ENCODE measurements at regions not wholly inside any gene's neighbourhood (a gene's known extent, or its start where the extent isn't known, plus 50 kb on each side); places are given as distances from the start of the nearest gene placed in this dataset.
"Not testable (repeated sequence)": the region's sequence is repeated elsewhere in the genome, so short reads cannot be mapped to it uniquely, and the experiment has no call there.

GRCh38 chr5:56301069-56301468 is 67.9 kb upstream of the ANKRD55 start:
- ChIA-PET POLR2A (interaction anchor here (1.1 to 1.8 kb wide), 2 partner anchors 16 to 233 kb away, joined by 3 to 4 read pairs; no protein-coding TSS in a partner anchor), CTCF (interaction anchor here (0.6 to 1.0 kb wide), 2 partner anchors 23 to 405 kb away, joined by 3 read pairs; no protein-coding TSS in a partner anchor)
- Mint-ChIP-seq H3K27me3 (ENCODE audit: insufficient read depth, unreplicated experiment) (no peaks in the 10 kb centered on the region), H3K27ac (ENCODE audit: low read depth, unreplicated experiment) (peak overlapping the region; percentile 47), H3K4me3 (ENCODE audit: unreplicated experiment) (no peak overlapping the region), H3K9me3 (ENCODE audit: unreplicated experiment) (peaks cover 7% of the 10 kb centered on the region), H3K4me1 (ENCODE audit: insufficient read depth, unreplicated experiment) (peaks cover 6% of the 10 kb centered on the region), H3K36me3 (ENCODE audit: insufficient read depth, unreplicated experiment) (peaks cover 7% of the 10 kb centered on the region)
- intact Hi-C loops (cut with micrococcal nuclease): no loop called here
- DNase-seq (ENCODE audit: unreplicated experiment): peak; percentile 95
- TF ChIP-seq, protein P1, sequence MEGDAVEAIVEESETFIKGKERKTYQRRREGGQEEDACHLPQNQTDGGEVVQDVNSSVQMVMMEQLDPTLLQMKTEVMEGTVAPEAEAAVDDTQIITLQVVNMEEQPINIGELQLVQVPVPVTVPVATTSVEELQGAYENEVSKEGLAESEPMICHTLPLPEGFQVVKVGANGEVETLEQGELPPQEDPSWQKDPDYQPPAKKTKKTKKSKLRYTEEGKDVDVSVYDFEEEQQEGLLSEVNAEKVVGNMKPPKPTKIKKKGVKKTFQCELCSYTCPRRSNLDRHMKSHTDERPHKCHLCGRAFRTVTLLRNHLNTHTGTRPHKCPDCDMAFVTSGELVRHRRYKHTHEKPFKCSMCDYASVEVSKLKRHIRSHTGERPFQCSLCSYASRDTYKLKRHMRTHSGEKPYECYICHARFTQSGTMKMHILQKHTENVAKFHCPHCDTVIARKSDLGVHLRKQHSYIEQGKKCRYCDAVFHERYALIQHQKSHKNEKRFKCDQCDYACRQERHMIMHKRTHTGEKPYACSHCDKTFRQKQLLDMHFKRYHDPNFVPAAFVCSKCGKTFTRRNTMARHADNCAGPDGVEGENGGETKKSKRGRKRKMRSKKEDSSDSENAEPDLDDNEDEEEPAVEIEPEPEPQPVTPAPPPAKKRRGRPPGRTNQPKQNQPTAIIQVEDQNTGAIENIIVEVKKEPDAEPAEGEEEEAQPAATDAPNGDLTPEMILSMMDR (IDR thresholded peaks at IDR 0.05; ENCODE audit: unreplicated experiment): no peak
- no TSS peak for BruUV-seq (replicated peaks)

- no TSS peak for BruUV-seq (replicated peaks)
- DNase-seq (ENCODE audit: unreplicated experiment): no peak
- intact Hi-C loops (cut with micrococcal nuclease): no loop called here
- H3K27me3 Mint-ChIP-seq (ENCODE audit: insufficient read depth, unreplicated experiment): no peaks in the 10 kb centered on the region
- H3K9me3 Mint-ChIP-seq (ENCODE audit: unreplicated experiment): no peaks in the 10 kb centered on the region
- no peak overlapping the region for H3K27ac Mint-ChIP-seq (ENCODE audit: low read depth, unreplicated experiment)
- no peak overlapping the region for H3K4me3 Mint-ChIP-seq (ENCODE audit: unreplicated experiment)
- H3K4me1 Mint-ChIP-seq (ENCODE audit: insufficient read depth, unreplicated experiment): peaks cover 6% of the 10 kb centered on the region
- CTCF ChIA-PET: interaction anchor here (0.6 to 0.7 kb wide), 2 partner anchors 25 to 337 kb away, joined by 3 read pairs; no protein-coding TSS in a partner anchor
- TF ChIP-seq, protein P1 (IDR thresholded peaks at IDR 0.05; ENCODE audit: unreplicated experiment): no peak
- peaks cover 7% of the 10 kb centered on the region for H3K36me3 Mint-ChIP-seq (ENCODE audit: insufficient read depth, unreplicated experiment)
- POLR2A ChIA-PET: interaction anchor here (1.8 kb wide), 1 partner anchor 235 kb away, joined by 3 read pairs; no protein-coding TSS in a partner anchor
Measured at GRCh38 chr5:56299212-56299611, 66.1 kb upstream of the ANKRD55 start.

- Mint-ChIP-seq H3K27ac (ENCODE audit: low read depth, unreplicated experiment) (no peak overlapping the region), H3K36me3 (ENCODE audit: insufficient read depth, unreplicated experiment) (peaks cover 7% of the 10 kb centered on the region), H3K4me3 (ENCODE audit: unreplicated experiment) (no peak overlapping the region), H3K9me3 (ENCODE audit: unreplicated experiment) (no peaks in the 10 kb centered on the region), H3K4me1 (ENCODE audit: insufficient read depth, unreplicated experiment) (peaks cover 6% of the 10 kb centered on the region), H3K27me3 (ENCODE audit: insufficient read depth, unreplicated experiment) (no peaks in the 10 kb centered on the region)
- DNase-seq (ENCODE audit: unreplicated experiment): no peak
- ChIA-PET CTCF (interaction anchor here (0.6 to 0.7 kb wide), 2 partner anchors 25 to 337 kb away, joined by 3 read pairs; no protein-coding TSS in a partner anchor), POLR2A (no interaction called here)
- BruUV-seq (replicated peaks): no TSS peak
- intact Hi-C loops (cut with micrococcal nuclease): no loop called here
- TF ChIP-seq, protein P1 (IDR thresholded peaks at IDR 0.05; ENCODE audit: unreplicated experiment): no peak
Measured at GRCh38 chr5:56298336-56299090, 65.4 kb upstream of the ANKRD55 start.

GRCh38 chr5:56297851-56298250 is 64.7 kb upstream of the ANKRD55 start:
- no TSS peak for BruUV-seq (replicated peaks)
- DNase-seq (ENCODE audit: unreplicated experiment): no peak
- H3K4me3 Mint-ChIP-seq (ENCODE audit: unreplicated experiment): no peak overlapping the region
- ChIA-PET CTCF (no interaction called here), POLR2A (no interaction called here)
- TF ChIP-seq, protein P1 (IDR thresholded peaks at IDR 0.05; ENCODE audit: unreplicated experiment): no peak
- H3K27me3 Mint-ChIP-seq (ENCODE audit: insufficient read depth, unreplicated experiment): no peaks in the 10 kb centered on the region
- H3K4me1 Mint-ChIP-seq (ENCODE audit: insufficient read depth, unreplicated experiment): peaks cover 6% of the 10 kb centered on the region
- no peaks in the 10 kb centered on the region for H3K9me3 Mint-ChIP-seq (ENCODE audit: unreplicated experiment)
- H3K27ac Mint-ChIP-seq (ENCODE audit: low read depth, unreplicated experiment): no peak overlapping the region
- H3K36me3 Mint-ChIP-seq (ENCODE audit: insufficient read depth, unreplicated experiment): peaks cover 7% of the 10 kb centered on the region
- intact Hi-C loops (cut with micrococcal nuclease): no loop called here

DNA sequence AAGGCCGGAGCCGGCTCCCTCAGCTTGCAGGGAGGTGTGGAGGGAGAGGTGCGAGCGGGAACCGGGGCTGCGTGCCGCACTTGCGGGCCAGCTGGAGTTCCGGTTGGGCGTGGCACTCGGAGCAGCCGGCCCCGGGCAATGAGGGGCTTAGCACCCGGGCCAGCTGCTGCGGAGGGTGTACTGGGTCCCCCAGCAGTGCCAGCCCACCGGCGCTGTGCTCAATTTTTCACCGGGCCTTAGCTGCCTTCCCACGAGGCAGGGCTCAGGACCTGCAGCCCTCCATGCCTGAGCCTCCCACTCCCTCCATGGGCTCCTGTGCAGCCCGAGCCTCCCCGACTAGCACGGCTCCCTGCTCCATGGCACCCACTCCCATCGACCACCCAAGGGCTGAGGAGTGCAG is 62.2 kb upstream of the ANKRD55 start:
- intact Hi-C loops (cut with micrococcal nuclease); H3K9me3 Mint-ChIP-seq (ENCODE audit: unreplicated experiment); H3K27me3 Mint-ChIP-seq (ENCODE audit: insufficient read depth, unreplicated experiment); H3K4me1 Mint-ChIP-seq (ENCODE audit: insufficient read depth, unreplicated experiment); DNase-seq (ENCODE audit: unreplicated experiment); H3K27ac Mint-ChIP-seq (ENCODE audit: low read depth, unreplicated experiment); BruUV-seq (replicated peaks); H3K4me3 Mint-ChIP-seq (ENCODE audit: unreplicated experiment); H3K36me3 Mint-ChIP-seq (ENCODE audit: insufficient read depth, unreplicated experiment): not testable (repeated sequence)
- CTCF ChIA-PET: interaction anchor here (1.2 kb wide), 1 partner anchor 13 kb away, joined by 4 read pairs; no protein-coding TSS in a partner anchor
- POLR2A ChIA-PET: interaction anchor here (1.1 kb wide), 1 partner anchor 524 kb away, joined by 3 read pairs; no protein-coding TSS in a partner anchor

Data from MCF 10A (cell line).